Spleen (tissue), 7 donors: ENCODE measurements at regions not wholly inside any gene's neighbourhood (a gene's known extent, or its start where the extent isn't known, plus 50 kb on each side); places are given as distances from the start of the nearest gene placed in this dataset.
"Not testable (repeated sequence)": the region's sequence is repeated elsewhere in the genome, so short reads cannot be mapped to it uniquely, and the experiment has no call there.

Experiments
- POLR2A ChIP-seq, 3 donors: fragments of 450-650 bp; IDR thresholded peaks; one replicate each; pipeline ENCODE4 v1.5.1; 2017; ENCODE audit warnings: antibody characterized with exemption in 3 of 3, mild to moderate bottlenecking in 1 of 3
- POLR2AphosphoS5 ChIP-seq, 3 donors: sonication (generic); formaldehyde crosslinking; IDR thresholded peaks; one replicate each; pipeline ENCODE4 v1.5.1; 2017; ENCODE audit warnings: antibody characterized with exemption in 3 of 3
- TF ChIP-seq, protein P1 (sequence below), 11 experiments: fragments of 200-600 bp in 7 of 11; fragments of 450-650 bp in 4 of 11; sonication (generic) in 4 of 11; IDR thresholded peaks in 8 of 11; conservative IDR thresholded peaks in 3 of 11; 1 replicate in 7 of 11; 2 replicates in 4 of 11; pipeline versions ENCODE4 v1.4.0 to v1.8.0; 2016 to 2021; ENCODE audit warnings: antibody characterized with exemption in 11 of 11, inconsistent platforms in 4 of 11, mild to moderate bottlenecking in 1 of 11
- donor health status: DM: no; HTN: no; CAD: no; lungs with moderate emphysema.
- donor health status: DM: no; HTN: no; CAD: no.
- donor health status: DM: no; HTN: no; CAD: no.

DNA sequence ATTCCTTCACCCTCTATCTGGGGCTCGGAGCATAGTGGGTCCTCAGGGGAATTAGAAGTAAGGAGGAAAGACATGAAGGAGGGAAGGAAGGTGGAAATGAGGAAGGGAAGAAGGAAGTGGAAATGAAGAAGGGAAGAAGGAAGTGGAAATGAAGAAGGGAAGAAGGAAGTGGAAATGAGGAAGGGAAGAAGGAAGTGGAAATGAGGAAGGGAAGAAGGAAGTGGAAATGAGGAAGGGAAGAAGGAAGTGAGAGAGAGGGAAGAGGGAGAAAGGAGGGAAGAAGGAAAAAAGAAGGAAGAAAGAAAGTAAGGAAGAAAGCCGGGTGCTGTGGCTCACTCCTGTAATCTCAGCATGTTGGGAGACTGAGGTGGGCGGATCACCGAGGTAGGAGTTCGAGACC lies 125.6 kb upstream of the SALL4 start:
- TF ChIP-seq, protein P1, sequence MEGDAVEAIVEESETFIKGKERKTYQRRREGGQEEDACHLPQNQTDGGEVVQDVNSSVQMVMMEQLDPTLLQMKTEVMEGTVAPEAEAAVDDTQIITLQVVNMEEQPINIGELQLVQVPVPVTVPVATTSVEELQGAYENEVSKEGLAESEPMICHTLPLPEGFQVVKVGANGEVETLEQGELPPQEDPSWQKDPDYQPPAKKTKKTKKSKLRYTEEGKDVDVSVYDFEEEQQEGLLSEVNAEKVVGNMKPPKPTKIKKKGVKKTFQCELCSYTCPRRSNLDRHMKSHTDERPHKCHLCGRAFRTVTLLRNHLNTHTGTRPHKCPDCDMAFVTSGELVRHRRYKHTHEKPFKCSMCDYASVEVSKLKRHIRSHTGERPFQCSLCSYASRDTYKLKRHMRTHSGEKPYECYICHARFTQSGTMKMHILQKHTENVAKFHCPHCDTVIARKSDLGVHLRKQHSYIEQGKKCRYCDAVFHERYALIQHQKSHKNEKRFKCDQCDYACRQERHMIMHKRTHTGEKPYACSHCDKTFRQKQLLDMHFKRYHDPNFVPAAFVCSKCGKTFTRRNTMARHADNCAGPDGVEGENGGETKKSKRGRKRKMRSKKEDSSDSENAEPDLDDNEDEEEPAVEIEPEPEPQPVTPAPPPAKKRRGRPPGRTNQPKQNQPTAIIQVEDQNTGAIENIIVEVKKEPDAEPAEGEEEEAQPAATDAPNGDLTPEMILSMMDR (IDR thresholded peaks at IDR 0.05 in 8 of 11, conservative IDR thresholded peaks at IDR 0.05 in 3 of 11), result not testable (repeated sequence)
- not testable (repeated sequence) for TF ChIP-seq POLR2A, POLR2AphosphoS5 (IDR thresholded peaks at IDR 0.05)
